Right forelimb (tissue), 1 donor: ENCODE measurements at regions not wholly inside any gene's neighbourhood (a gene's known extent, or its start where the extent isn't known, plus 50 kb on each side); places are given as distances from the start of the nearest gene placed in this dataset.

Experiments
- DNase-seq: peaks from one replicate; pipeline ENCODE4 v3.0.0-alpha.2; 2018

- DNase-seq = no peak
Observed at GRCh38 chr2:14313341-14313740, 319.2 kb upstream of the LRATD1 start.

- no peak for DNase-seq
Observed at GRCh38 chr2:14316594-14316993, 315.9 kb upstream of the LRATD1 start.

GRCh38 chr2:14321357-14321756, 311.2 kb upstream of the LRATD1 start:
- DNase-seq = no peak

GRCh38 chr2:14322306-14322705, 310.2 kb upstream of the LRATD1 start:
- no peak for DNase-seq

GRCh38 chr2:14324308-14324707, 308.2 kb upstream of the LRATD1 start:
- no peak for DNase-seq

- DNase-seq = no peak
Observed at GRCh38 chr2:14330884-14331283, 301.6 kb upstream of the LRATD1 start.

- DNase-seq = no peak
Observed at GRCh38 chr2:14336759-14337382, 295.6 kb upstream of the LRATD1 start.

GRCh38 chr2:14340703-14341102, 291.8 kb upstream of the LRATD1 start:
- no peak for DNase-seq

- no peak for DNase-seq
Observed at GRCh38 chr2:14342313-14342712, 290.2 kb upstream of the LRATD1 start.

- no peak for DNase-seq
Observed at GRCh38 chr2:14344355-14344754, 288.2 kb upstream of the LRATD1 start.

- DNase-seq = no peak
Observed at GRCh38 chr2:14348247-14348646, 284.3 kb upstream of the LRATD1 start.

GRCh38 chr2:14350856-14351255, 281.7 kb upstream of the LRATD1 start:
- DNase-seq = no peak

GRCh38 chr2:14352067-14352466, 280.4 kb upstream of the LRATD1 start:
- no peak for DNase-seq

GRCh38 chr2:14354231-14354630, 278.3 kb upstream of the LRATD1 start:
- DNase-seq = no peak

GRCh38 chr2:14355102-14355501, 277.4 kb upstream of the LRATD1 start:
- DNase-seq = no peak

- no peak for DNase-seq
Observed at GRCh38 chr2:14358339-14358738, 274.2 kb upstream of the LRATD1 start.

- no peak for DNase-seq
Observed at GRCh38 chr2:14358774-14359173, 273.7 kb upstream of the LRATD1 start.

- no peak for DNase-seq
Observed at GRCh38 chr2:14363137-14363536, 269.4 kb upstream of the LRATD1 start.

GRCh38 chr2:14363976-14364375, 268.5 kb upstream of the LRATD1 start:
- DNase-seq = no peak

GRCh38 chr2:14364471-14364870, 268.0 kb upstream of the LRATD1 start:
- DNase-seq = no peak

GRCh38 chr2:14385043-14385442, 247.5 kb upstream of the LRATD1 start:
- no peak for DNase-seq

GRCh38 chr2:14387332-14387731, 245.2 kb upstream of the LRATD1 start:
- DNase-seq = no peak

- DNase-seq = no peak
Observed at GRCh38 chr2:14388724-14389123, 243.8 kb upstream of the LRATD1 start.

GRCh38 chr2:14396533-14397083, 235.9 kb upstream of the LRATD1 start:
- no peak for DNase-seq

GRCh38 chr2:14398641-14399040, 233.9 kb upstream of the LRATD1 start:
- no peak for DNase-seq
